ENCODE measurements at regions not wholly inside any gene's neighbourhood (a gene's known extent, or its start where the extent isn't known, plus 50 kb on each side); places are given as distances from the start of the nearest gene placed in this dataset.

DNA sequence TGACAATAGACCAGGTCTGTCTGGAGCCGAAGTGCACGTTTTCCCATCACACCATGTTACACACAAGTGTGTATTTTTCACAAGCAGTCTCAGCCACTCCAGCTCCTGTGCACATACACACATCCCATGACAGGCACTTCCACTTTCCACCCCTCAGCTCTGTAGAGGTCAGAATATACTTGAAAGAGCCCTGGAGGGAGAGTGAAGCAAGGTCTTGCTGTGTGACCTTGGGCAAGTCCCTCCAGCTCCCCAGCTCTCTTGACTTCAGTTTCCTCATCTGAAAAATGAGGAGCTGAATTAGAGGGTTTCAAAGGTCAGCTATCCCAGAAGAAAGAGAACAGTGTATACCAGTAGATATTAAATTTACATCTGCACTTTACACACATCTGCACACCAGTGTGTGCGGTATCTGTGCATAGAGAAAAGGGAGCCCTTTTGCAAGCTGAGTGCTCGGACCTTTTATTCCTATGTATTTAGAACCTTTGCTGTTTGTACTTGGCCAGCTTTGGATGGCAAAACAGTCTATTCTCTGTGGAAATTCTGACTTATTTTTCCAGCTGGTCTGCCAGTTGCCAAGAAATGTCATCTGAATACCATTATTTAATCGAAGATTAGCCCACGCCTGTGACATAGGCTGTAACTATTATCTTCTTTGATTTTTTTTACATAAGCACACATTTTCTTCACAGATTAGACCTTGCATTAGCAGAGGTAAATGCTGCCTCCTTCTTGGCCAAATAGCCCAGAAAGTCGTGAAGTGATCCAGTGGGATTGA lies 528.0 kb downstream of the BNC2 start:
- no peak for TF ChIP-seq EZH2 (IDR thresholded peaks at IDR 0.05; ENCODE audit: low read length)
- TF ChIP-seq, protein P1, sequence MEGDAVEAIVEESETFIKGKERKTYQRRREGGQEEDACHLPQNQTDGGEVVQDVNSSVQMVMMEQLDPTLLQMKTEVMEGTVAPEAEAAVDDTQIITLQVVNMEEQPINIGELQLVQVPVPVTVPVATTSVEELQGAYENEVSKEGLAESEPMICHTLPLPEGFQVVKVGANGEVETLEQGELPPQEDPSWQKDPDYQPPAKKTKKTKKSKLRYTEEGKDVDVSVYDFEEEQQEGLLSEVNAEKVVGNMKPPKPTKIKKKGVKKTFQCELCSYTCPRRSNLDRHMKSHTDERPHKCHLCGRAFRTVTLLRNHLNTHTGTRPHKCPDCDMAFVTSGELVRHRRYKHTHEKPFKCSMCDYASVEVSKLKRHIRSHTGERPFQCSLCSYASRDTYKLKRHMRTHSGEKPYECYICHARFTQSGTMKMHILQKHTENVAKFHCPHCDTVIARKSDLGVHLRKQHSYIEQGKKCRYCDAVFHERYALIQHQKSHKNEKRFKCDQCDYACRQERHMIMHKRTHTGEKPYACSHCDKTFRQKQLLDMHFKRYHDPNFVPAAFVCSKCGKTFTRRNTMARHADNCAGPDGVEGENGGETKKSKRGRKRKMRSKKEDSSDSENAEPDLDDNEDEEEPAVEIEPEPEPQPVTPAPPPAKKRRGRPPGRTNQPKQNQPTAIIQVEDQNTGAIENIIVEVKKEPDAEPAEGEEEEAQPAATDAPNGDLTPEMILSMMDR (optimal IDR thresholded peaks at IDR 0.05 in 1 of 3, IDR thresholded peaks at IDR 0.05 in 1 of 3, conservative IDR thresholded peaks at IDR 0.05 in 1 of 3; ENCODE audit: extremely low read depth in 1 of 3, insufficient read depth in 2 of 3, low read length in 3 of 3) = no peak
